C4-2B (cell line): ENCODE measurements at regions not wholly inside any gene's neighbourhood (a gene's known extent, or its start where the extent isn't known, plus 50 kb on each side); places are given as distances from the start of the nearest gene placed in this dataset.

ENCODE experiments used
- CTCF ChIP-seq: fragments of 450-650 bp; conservative IDR thresholded peaks from 2 replicates; pipeline ENCODE4 v1.5.1; 2017; ENCODE audit warnings: mild to moderate bottlenecking
- ZFX ChIP-seq: fragments of 450-650 bp; IDR thresholded peaks from 2 replicates; pipeline ENCODE4 v1.6.1; 2017

GRCh38 chr13:31063772-31064171 lies 97.9 kb downstream of the HSPH1 start:
- TF ChIP-seq CTCF: no peak
- no peak for TF ChIP-seq ZFX
